T-helper 1 cell treated with Interleukin-12 subunit alpha and Interleukin-12 subunit beta and Interleukin-4 antibody, amounts not matched to agents 30 μg/mL and 1 μg/mL, for 36 hours (primary cell): ENCODE measurements at regions not wholly inside any gene's neighbourhood (a gene's known extent, or its start where the extent isn't known, plus 50 kb on each side); places are given as distances from the start of the nearest gene placed in this dataset.

ENCODE experiments used
- H3K27ac Mint-ChIP-seq: one replicate; pipeline ENCODE4 v1.8.0; 2021; ENCODE audit warnings: mild to moderate bottlenecking, mixed read lengths
- H3K27me3 Mint-ChIP-seq: one replicate; pipeline ENCODE4 v1.8.0; 2021; ENCODE audit warnings: low read depth, mixed read lengths
- H3K36me3 Mint-ChIP-seq: one replicate; pipeline ENCODE4 v1.8.0; 2021; ENCODE audit warnings: low read depth, mixed read lengths
- H3K4me1 Mint-ChIP-seq: one replicate; pipeline ENCODE4 v1.8.0; 2021; ENCODE audit warnings: low read depth, mixed read lengths
- H3K4me3 Mint-ChIP-seq: one replicate; pipeline ENCODE4 v1.8.0; 2021; ENCODE audit warnings: mild to moderate bottlenecking, moderate library complexity, mixed read lengths
- H3K9me3 Mint-ChIP-seq: one replicate; pipeline ENCODE4 v1.8.0; 2021; ENCODE audit warnings: mixed read lengths

DNA sequence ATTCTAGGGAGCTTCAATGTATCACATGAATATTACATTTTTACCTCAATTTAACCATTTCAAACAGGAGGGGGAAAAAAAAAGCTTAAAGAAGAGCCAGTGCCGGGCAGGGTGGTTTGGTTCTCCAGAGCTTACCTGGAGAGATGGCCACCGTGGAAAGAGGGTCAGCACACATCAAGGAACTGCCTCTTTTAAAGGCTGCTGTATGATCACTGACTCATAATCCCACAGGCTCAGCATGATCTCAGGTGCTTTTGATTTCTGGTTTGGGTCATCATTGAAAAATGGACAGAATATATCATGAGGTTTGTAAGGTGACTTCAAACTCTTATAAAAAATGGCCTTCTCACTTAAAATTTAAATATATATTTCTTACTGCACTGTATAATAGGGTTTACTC is 67.5 kb upstream of the MDFIC start:
- H3K9me3 Mint-ChIP-seq, result no peaks in the 10 kb centered on the region
- H3K27ac Mint-ChIP-seq, result no peak overlapping the region
- no peaks in the 10 kb centered on the region for H3K36me3 Mint-ChIP-seq
- H3K4me1 Mint-ChIP-seq, result no peaks in the 10 kb centered on the region
- peaks cover 3% of the 10 kb centered on the region for H3K27me3 Mint-ChIP-seq
- H3K4me3 Mint-ChIP-seq, result no peak overlapping the region

DNA sequence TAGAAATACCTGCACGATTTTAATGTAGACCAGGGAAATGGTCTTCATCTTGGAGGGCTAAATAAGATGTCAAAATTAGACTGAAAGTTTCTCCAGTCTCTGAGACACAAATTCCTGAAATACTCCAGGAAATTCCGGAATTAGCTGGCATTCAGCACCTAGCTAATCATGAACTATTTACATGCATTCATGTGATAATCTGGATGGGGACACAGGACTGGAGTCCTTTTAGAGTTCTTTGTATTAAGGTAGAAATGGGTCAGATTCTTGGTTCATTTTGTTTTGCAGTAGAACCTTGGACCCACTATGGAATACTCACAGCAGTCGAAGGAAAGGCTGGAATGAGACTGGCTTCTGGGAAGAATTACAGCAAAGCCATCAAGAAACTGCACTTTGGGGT is 65.3 kb upstream of the MDFIC start:
- H3K27me3 Mint-ChIP-seq, result peaks cover 3% of the 10 kb centered on the region
- H3K4me3 Mint-ChIP-seq, result no peak overlapping the region
- no peaks in the 10 kb centered on the region for H3K36me3 Mint-ChIP-seq
- no peak overlapping the region for H3K27ac Mint-ChIP-seq
- H3K4me1 Mint-ChIP-seq, result no peaks in the 10 kb centered on the region
- no peaks in the 10 kb centered on the region for H3K9me3 Mint-ChIP-seq

DNA sequence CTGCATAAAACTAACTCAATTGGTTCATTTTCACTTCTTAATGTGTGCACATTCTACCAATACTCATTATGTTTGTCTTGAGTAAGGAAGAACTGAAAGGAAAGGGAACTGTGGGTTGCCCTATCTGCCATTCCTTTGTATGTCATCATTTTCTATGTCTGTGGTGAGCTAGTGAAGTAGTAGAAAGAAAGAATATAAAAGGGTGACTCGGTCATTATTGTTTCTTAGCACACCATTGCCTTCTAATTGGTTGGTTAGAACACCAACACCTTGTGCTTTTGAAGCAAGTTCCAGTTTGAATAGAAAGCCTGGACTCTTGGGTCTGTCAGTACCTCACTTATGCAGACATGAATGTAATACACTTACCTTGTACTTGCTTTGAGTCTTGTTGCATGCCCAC is 64.3 kb upstream of the MDFIC start:
- H3K9me3 Mint-ChIP-seq, result no peaks in the 10 kb centered on the region
- peaks cover 3% of the 10 kb centered on the region for H3K27me3 Mint-ChIP-seq

DNA sequence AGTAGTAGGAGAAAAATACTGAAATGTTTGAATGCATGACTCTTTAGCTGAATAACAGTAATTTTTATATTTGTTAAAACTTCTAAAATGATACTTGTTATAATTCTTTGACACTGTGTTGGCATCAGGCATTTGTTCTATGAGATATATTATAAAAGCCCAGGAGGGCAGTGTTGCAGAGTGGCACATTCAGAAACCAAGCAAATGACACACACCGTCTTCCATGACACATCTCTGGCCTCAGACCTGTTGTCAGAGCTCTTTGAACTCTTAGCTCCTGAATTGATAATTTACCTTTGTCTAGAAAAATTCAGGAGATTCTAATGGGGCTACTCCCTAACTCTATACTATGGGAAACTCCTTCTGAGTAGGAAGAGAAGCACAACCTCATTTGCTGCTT is 62.4 kb upstream of the MDFIC start:
- Mint-ChIP-seq H3K27ac (no peak overlapping the region), H3K4me1 (no peaks in the 10 kb centered on the region), H3K4me3 (no peak overlapping the region), H3K36me3 (no peaks in the 10 kb centered on the region), H3K27me3 (peaks cover 3% of the 10 kb centered on the region), H3K9me3 (no peaks in the 10 kb centered on the region)

More for the DNA sequence above, 64.3 kb upstream of the MDFIC start:
- no peak overlapping the region for H3K4me3 Mint-ChIP-seq
- no peaks in the 10 kb centered on the region for H3K4me1 Mint-ChIP-seq
- no peaks in the 10 kb centered on the region for H3K36me3 Mint-ChIP-seq
- no peak overlapping the region for H3K27ac Mint-ChIP-seq

DNA sequence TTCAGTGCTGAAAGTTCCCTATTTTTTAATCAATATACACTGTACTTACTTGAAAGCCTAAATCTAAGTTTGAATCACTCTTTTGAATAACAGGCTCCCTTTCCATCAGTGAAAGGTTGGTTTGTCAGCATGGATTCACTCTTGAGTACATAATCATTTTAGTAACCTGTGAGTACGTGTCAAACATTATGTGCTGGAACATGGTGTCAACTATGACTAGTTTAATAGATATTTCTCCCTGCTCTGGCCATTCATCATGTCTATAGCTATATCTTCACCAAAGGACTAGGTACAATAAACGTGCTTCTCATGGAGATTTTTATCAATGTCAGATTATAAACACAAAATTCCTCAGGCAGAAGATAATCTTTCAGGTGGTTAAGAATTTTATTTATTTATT is 61.7 kb upstream of the MDFIC start:
- Mint-ChIP-seq H3K27ac (no peak overlapping the region), H3K4me1 (no peaks in the 10 kb centered on the region), H3K4me3 (no peak overlapping the region), H3K9me3 (no peaks in the 10 kb centered on the region), H3K36me3 (no peaks in the 10 kb centered on the region), H3K27me3 (peaks cover 2% of the 10 kb centered on the region)

DNA sequence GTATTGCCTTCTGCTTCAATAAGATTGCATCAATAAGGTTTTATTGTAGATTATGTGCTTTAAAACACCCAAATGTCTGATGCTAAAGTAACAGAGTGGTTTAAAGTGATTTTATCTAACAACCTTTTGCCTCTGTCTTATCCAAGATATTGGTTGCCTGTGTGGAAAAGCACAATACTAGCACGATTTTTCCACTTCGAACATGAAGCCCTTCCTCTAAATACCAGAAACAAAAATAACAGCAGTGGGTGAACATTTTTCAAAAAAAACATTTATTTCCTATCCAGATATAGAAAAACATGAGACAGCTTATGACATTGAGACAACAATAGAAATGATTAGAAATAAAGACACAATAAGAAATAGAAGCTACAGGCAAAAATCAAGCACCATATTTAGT is 59.5 kb upstream of the MDFIC start:
- Mint-ChIP-seq H3K4me3 (no peak overlapping the region), H3K27me3 (no peaks in the 10 kb centered on the region)

DNA sequence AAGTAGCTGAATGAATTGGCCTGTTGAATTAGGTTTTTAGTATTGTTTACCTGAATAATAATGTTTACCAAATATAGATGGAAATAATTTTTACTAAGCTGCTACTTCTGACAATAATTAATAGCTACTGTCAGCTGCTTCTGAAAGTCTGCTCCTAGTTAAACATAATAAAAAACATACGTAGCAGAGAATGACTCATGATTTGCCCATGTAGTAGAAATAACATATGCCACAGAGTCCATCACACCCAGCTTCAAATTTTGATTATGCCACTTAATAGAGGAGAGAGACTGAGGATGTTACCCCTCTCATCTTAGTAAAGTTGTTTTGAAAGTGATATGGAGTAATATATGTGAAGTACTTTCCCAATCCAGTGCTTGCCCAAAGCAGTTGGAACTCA is 57.6 kb upstream of the MDFIC start:
- Mint-ChIP-seq H3K27ac (no peak overlapping the region), H3K9me3 (no peaks in the 10 kb centered on the region), H3K4me3 (no peak overlapping the region), H3K4me1 (peaks cover 3% of the 10 kb centered on the region), H3K27me3 (no peaks in the 10 kb centered on the region), H3K36me3 (no peaks in the 10 kb centered on the region)

More for the DNA sequence above, 59.5 kb upstream of the MDFIC start:
- Mint-ChIP-seq H3K9me3 (no peaks in the 10 kb centered on the region), H3K4me1 (peaks cover 3% of the 10 kb centered on the region), H3K27ac (no peak overlapping the region), H3K36me3 (no peaks in the 10 kb centered on the region)

DNA sequence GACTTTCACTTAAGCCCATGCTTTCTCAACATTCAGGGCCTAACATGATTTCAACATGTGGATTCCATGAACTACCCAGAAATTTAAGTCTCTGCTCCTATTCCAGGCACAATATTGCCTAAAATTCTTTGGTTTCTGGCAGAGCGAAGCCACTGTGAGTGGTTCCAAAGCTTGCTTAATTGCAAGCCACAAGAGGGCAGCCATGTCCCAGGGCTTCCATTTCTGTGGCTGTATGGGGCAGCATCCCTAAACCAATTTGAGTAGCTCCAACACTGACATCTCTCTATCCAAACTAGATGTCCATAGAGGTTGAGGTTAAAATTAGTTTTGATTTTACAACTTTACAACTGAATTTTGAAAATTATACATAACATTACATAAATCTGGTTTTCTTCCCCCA is 56.3 kb upstream of the MDFIC start:
- Mint-ChIP-seq H3K27ac (no peak overlapping the region), H3K4me3 (no peak overlapping the region), H3K4me1 (peaks cover 3% of the 10 kb centered on the region), H3K36me3 (no peaks in the 10 kb centered on the region), H3K9me3 (no peaks in the 10 kb centered on the region), H3K27me3 (no peaks in the 10 kb centered on the region)
